Ascending aorta (tissue), 2 donors: ENCODE measurements at regions not wholly inside any gene's neighbourhood (a gene's known extent, or its start where the extent isn't known, plus 50 kb on each side); places are given as distances from the start of the nearest gene placed in this dataset.

ENCODE experiments used
- DNase-seq, 2 donors: peaks; one replicate each; pipeline ENCODE4 v3.0.0-alpha.2; 2019; ENCODE audit warnings: low spot score in 2 of 2
- H3K27ac ChIP-seq, 2 donors: fragments of 200-600 bp; sonication (generic); one replicate each; pipeline ENCODE4 v1.5.1; 2016 to 2017; ENCODE audit warnings: mild to moderate bottlenecking in 1 of 2
- H3K27me3 ChIP-seq: fragments of 200-600 bp; sonication (generic); one replicate; pipeline ENCODE4 v1.5.1; 2017
- H3K36me3 ChIP-seq, 2 donors: fragments of 200-600 bp; sonication (generic); one replicate each; pipeline ENCODE4 v1.5.1; 2016
- H3K4me1 ChIP-seq, 2 donors: fragments of 200-600 bp; sonication (generic); one replicate each; pipeline ENCODE4 v1.5.1; 2016 to 2017; ENCODE audit warnings: mild to moderate bottlenecking in 1 of 2
- H3K4me3 ChIP-seq, 2 donors: fragments of 200-600 bp; sonication (generic); one replicate each; pipeline ENCODE4 v1.5.1; 2016 to 2017; ENCODE audit warnings: mild to moderate bottlenecking in 1 of 2
- H3K9me3 ChIP-seq, 2 donors: fragments of 200-600 bp; sonication (generic); one replicate each; pipeline ENCODE4 v1.5.1; 2016
- intact Hi-C: fragments of 100-400 bp; cut with DNase I; formaldehyde crosslinking; loops from one replicate; pipeline ENCODE4 v1.15.1; 2023
- TF ChIP-seq, protein P1 (sequence below), 3 experiments: fragments of 200-600 bp in 2 of 3; fragments of 450-650 bp in 1 of 3; sonication (generic) in 2 of 3; IDR thresholded peaks; one replicate each; pipeline ENCODE4 v1.5.1; 2016 to 2019; ENCODE audit warnings: antibody characterized with exemption in 3 of 3, mild to moderate bottlenecking in 1 of 3, moderate library complexity in 1 of 3

DNA sequence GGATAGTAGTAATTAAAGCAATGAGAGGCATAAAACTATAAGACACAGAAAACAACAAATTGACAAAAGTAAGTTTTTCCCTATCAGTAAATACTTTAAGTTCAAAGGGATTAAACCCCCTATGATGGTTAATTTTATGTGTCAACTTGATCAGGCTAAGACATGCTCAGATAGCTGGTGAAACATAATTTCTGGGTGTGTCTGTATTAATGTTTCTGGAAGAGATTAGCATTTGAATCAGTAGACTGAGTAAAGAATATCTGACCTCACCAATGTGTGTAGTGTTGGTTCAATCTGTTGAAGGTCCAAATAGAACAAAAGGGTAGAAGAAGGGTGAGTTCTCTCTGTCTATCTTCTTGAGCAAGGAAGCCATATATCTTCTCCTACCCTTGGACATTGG, 283.3 kb upstream of the GRM7 start:
- H3K4me1 ChIP-seq: no peaks in the 10 kb centered on the region
- H3K36me3 ChIP-seq: no peaks in the 10 kb centered on the region
- H3K9me3 ChIP-seq: no peaks in the 10 kb centered on the region
- no peak for DNase-seq
- intact Hi-C loops: no loop called here
- no peaks in the 10 kb centered on the region for H3K27me3 ChIP-seq
- H3K4me3 ChIP-seq: no peak overlapping the region
- no peak overlapping the region for H3K27ac ChIP-seq
- TF ChIP-seq, protein P1, sequence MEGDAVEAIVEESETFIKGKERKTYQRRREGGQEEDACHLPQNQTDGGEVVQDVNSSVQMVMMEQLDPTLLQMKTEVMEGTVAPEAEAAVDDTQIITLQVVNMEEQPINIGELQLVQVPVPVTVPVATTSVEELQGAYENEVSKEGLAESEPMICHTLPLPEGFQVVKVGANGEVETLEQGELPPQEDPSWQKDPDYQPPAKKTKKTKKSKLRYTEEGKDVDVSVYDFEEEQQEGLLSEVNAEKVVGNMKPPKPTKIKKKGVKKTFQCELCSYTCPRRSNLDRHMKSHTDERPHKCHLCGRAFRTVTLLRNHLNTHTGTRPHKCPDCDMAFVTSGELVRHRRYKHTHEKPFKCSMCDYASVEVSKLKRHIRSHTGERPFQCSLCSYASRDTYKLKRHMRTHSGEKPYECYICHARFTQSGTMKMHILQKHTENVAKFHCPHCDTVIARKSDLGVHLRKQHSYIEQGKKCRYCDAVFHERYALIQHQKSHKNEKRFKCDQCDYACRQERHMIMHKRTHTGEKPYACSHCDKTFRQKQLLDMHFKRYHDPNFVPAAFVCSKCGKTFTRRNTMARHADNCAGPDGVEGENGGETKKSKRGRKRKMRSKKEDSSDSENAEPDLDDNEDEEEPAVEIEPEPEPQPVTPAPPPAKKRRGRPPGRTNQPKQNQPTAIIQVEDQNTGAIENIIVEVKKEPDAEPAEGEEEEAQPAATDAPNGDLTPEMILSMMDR (IDR thresholded peaks at IDR 0.05): no peak

DNA sequence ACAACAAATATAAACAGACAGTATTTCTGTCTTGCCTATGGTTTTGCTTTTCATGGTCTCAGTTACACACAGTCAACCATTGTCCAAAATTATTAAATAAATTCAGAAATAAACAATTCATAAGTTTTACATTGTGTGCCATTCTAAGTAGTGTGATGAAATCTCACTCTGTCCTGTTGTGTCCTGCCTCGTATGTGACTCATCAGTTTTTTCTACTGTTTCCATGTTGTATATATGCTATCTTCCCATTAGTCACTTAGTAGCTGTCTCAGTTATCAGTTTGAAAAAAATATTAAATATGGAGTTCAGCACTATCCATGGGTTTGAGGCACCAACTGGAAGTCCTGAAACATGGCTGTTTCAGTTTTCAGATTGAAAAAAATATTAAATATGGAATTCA, 282.4 kb upstream of the GRM7 start:
- no peaks in the 10 kb centered on the region for H3K27me3 ChIP-seq
- DNase-seq: no peak
- TF ChIP-seq, protein P1 (IDR thresholded peaks at IDR 0.05): no peak
- H3K4me3 ChIP-seq: no peak overlapping the region
- no peak overlapping the region for H3K27ac ChIP-seq
- H3K4me1 ChIP-seq: no peaks in the 10 kb centered on the region
- intact Hi-C loops: no loop called here
- no peaks in the 10 kb centered on the region for H3K36me3 ChIP-seq
- H3K9me3 ChIP-seq: no peaks in the 10 kb centered on the region

GRCh38 chr3:6580808-6581207, 280.1 kb upstream of the GRM7 start:
- H3K27me3 ChIP-seq: no peaks in the 10 kb centered on the region
- no peaks in the 10 kb centered on the region for H3K9me3 ChIP-seq
- no peak overlapping the region for H3K4me3 ChIP-seq
- DNase-seq: no peak
- H3K4me1 ChIP-seq: no peaks in the 10 kb centered on the region
- no peak overlapping the region for H3K27ac ChIP-seq
- intact Hi-C loops: no loop called here
- H3K36me3 ChIP-seq: no peaks in the 10 kb centered on the region
- TF ChIP-seq, protein P1 (IDR thresholded peaks at IDR 0.05): no peak

DNA sequence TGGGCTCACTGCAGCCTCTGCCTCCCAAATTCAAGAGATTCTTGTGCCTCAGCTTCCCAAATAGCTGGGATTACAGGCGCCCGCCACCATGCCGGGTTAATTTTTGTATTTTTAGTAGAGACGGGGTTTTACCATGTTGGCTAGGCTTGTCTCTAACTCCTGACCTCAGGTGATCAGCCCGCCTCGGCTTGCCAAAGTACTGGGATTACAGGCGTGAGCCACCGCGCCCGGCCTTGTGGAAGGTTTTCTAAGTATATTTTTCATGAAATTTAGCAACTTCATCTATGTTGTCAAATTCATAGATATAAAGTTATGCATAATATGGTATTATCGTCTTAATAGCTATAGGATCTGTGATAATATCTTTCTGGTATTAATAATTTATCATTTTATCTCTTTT, 275.6 kb upstream of the GRM7 start:
- no peak overlapping the region for H3K4me3 ChIP-seq
- DNase-seq: no peak
- intact Hi-C loops: no loop called here
- H3K9me3 ChIP-seq: no peaks in the 10 kb centered on the region
- TF ChIP-seq, protein P1 (IDR thresholded peaks at IDR 0.05): no peak
- no peaks in the 10 kb centered on the region for H3K4me1 ChIP-seq
- H3K27ac ChIP-seq: no peak overlapping the region
- H3K27me3 ChIP-seq: no peaks in the 10 kb centered on the region
- H3K36me3 ChIP-seq: no peaks in the 10 kb centered on the region

DNA sequence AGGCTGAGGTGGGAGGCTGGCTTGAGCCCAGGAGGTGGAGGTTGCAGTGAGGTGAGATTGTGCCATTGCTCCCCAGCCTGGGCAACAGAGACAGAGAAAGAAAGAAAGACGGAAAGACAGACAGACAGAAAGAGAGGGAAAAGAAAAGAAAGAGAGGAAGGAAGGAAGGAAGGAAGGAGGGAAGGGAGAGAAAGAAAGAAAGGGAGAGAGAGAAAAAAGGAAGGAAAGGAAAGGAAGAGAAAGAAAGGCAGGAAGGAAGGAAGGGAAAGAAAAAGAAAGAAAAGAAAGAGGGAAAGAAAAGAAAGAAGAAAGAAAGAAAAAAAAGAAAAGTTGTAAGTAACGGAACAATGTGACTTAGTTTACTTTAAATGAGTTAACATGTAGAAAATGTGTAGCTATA, 260.7 kb upstream of the GRM7 start:
- intact Hi-C loops: no loop called here
- Histone ChIP-seq H3K27ac (no peak overlapping the region), H3K4me3 (no peak overlapping the region), H3K36me3 (no peaks in the 10 kb centered on the region), H3K4me1 (no peaks in the 10 kb centered on the region), H3K9me3 (no peaks in the 10 kb centered on the region), H3K27me3 (no peaks in the 10 kb centered on the region)
- DNase-seq: no peak
- TF ChIP-seq, protein P1 (IDR thresholded peaks at IDR 0.05): no peak

- no peak overlapping the region for H3K27ac ChIP-seq
- H3K9me3 ChIP-seq: no peaks in the 10 kb centered on the region
- H3K4me1 ChIP-seq: no peaks in the 10 kb centered on the region
- intact Hi-C loops: no loop called here
- H3K27me3 ChIP-seq: no peaks in the 10 kb centered on the region
- no peak for DNase-seq
- no peaks in the 10 kb centered on the region for H3K36me3 ChIP-seq
- H3K4me3 ChIP-seq: no peak overlapping the region
- TF ChIP-seq, protein P1 (IDR thresholded peaks at IDR 0.05): no peak
Measured at GRCh38 chr3:6601374-6601773, 259.5 kb upstream of the GRM7 start.
